B cell (primary cell): ENCODE measurements at regions not wholly inside any gene's neighbourhood (a gene's known extent, or its start where the extent isn't known, plus 50 kb on each side); places are given as distances from the start of the nearest gene placed in this dataset.

ENCODE experiments used
- ATAC-seq: fragments of 200-7000 bp; cut with Tn5 transposase; one replicate; pipeline ENCODE4 v1.10.0; 2021; ENCODE audit warnings: low read depth, mild to moderate bottlenecking, moderate number of reproducible peaks, moderate library complexity
- CTCF ChIA-PET: fragments of 350-600 bp; sonication (Branson Sonifier 250); formaldehyde crosslinking; loops from one replicate; lab custom pipeline; 2021; ENCODE audit warnings: antibody characterized with exemption, inconsistent platforms; lab: Charles Lee
- POLR2A ChIA-PET: fragments of 350-600 bp; sonication (Branson Sonifier 250); formaldehyde crosslinking; loops from one replicate; lab custom pipeline; 2021; ENCODE audit warnings: antibody characterized with exemption; lab: Charles Lee
- DNase-seq: peaks from one replicate; pipeline ENCODE4 v3.0.0; 2013
- H2AFZ ChIP-seq: 2 replicates; pipeline ENCODE4 v1.6.1; 2012; ENCODE audit warnings: mild to moderate bottlenecking, low read depth, low read length; ENCODE audit not compliant: insufficient read depth, poor library complexity, severe bottlenecking
- H3K27ac ChIP-seq, 2 donors: 1 replicate in 1 of 2; 2 replicates in 1 of 2; pipeline ENCODE4 v1.5.1; 2012 to 2013; ENCODE audit warnings: low read length in 2 of 2, mild to moderate bottlenecking in 2 of 2, moderate library complexity in 1 of 2
- H3K27me3 ChIP-seq, 4 experiments: fragments of 200-600 bp in 1 of 4; sonication (generic) in 1 of 4; replicated peaks in 1 of 4; 1 replicate in 2 of 4; 2 replicates in 2 of 4; pipeline versions ENCODE4 v1.6.1 to v1.7.0; 2013 to 2016; ENCODE audit warnings: low read length in 3 of 4, mild to moderate bottlenecking in 2 of 4, mixed read lengths in 1 of 4, moderate library complexity in 1 of 4; ENCODE audit not compliant: insufficient read depth in 4 of 4, control insufficient read depth in 3 of 4; ENCODE audit errors: control extremely low read depth in 1 of 4
- H3K36me3 ChIP-seq, 2 experiments: replicated peaks in 1 of 2; 1 replicate in 1 of 2; 2 replicates in 1 of 2; pipeline versions ENCODE4 v1.6.1 to v1.7.1; 2013; ENCODE audit warnings: low read length in 1 of 2; ENCODE audit not compliant: insufficient read depth in 2 of 2, control insufficient read depth in 1 of 2; ENCODE audit errors: control extremely low read depth in 1 of 2, extremely low read depth in 1 of 2
- H3K4me1 ChIP-seq, 2 donors: fragments of 200-600 bp in 1 of 2; sonication (generic) in 1 of 2; 1 replicate in 1 of 2; 2 replicates in 1 of 2; pipeline versions ENCODE4 v1.5.1 to v1.6.1; 2013 to 2017; ENCODE audit warnings: low read length in 2 of 2; ENCODE audit not compliant: control insufficient read depth in 2 of 2, insufficient read depth in 2 of 2
- H3K4me2 ChIP-seq: replicated peaks from 2 replicates; pipeline ENCODE3; 2012; ENCODE audit warnings: mild to moderate bottlenecking, low read depth, low read length; ENCODE audit not compliant: poor library complexity, severe bottlenecking
- H3K4me3 ChIP-seq, 5 experiments: fragments of 200-600 bp in 1 of 5; sonication (generic) in 1 of 5; 1 replicate in 3 of 5; 2 replicates in 2 of 5; pipeline versions ENCODE4 v1.5.1 to v1.7.0; 2011 to 2016; ENCODE audit warnings: low read length in 4 of 5, mild to moderate bottlenecking in 4 of 5, low read depth in 2 of 5, control low read depth in 1 of 5, moderate library complexity in 1 of 5; ENCODE audit not compliant: insufficient read depth in 1 of 5; ENCODE audit errors: control extremely low read depth in 1 of 5, extremely low read depth in 1 of 5
- H3K79me2 ChIP-seq: fragments of 200-600 bp; sonication (generic); one replicate; pipeline ENCODE4 v1.6.0; 2016; ENCODE audit warnings: low read length; ENCODE audit not compliant: control insufficient read depth, insufficient read depth
- H3K9ac ChIP-seq: fragments of 200-600 bp; sonication (generic); 2 replicates; pipeline ENCODE4 v1.6.1; 2017; ENCODE audit warnings: mild to moderate bottlenecking, low read length, moderate library complexity
- H3K9me3 ChIP-seq, 3 donors: one replicate each; pipeline versions ENCODE4 v1.6.1 to v1.7.1; 2013; ENCODE audit warnings: low read length in 2 of 3; ENCODE audit not compliant: control insufficient read depth in 2 of 3, insufficient read depth in 1 of 3; ENCODE audit errors: control extremely low read depth in 1 of 3
- H4K20me1 ChIP-seq: 2 replicates; pipeline ENCODE4 v1.6.0; 2012; ENCODE audit warnings: mild to moderate bottlenecking, low read length; ENCODE audit not compliant: insufficient read depth, control insufficient read depth, poor library complexity, severe bottlenecking
- H3K27ac Mint-ChIP-seq: one replicate; pipeline ENCODE4 v1.8.0; 2021; ENCODE audit warnings: mixed read lengths
- H3K27me3 Mint-ChIP-seq: one replicate; pipeline ENCODE4 v1.8.0; 2021; ENCODE audit warnings: mixed read lengths
- H3K4me1 Mint-ChIP-seq: one replicate; pipeline ENCODE4 v1.8.0; 2021; ENCODE audit warnings: mixed read lengths
- H3K4me3 Mint-ChIP-seq: one replicate; pipeline ENCODE4 v1.8.0; 2021; ENCODE audit warnings: mixed read lengths
- H3K9me3 Mint-ChIP-seq: one replicate; pipeline ENCODE4 v1.8.0; 2022; ENCODE audit warnings: mixed read lengths; ENCODE audit not compliant: insufficient read depth
- EZH2 ChIP-seq: IDR thresholded peaks from 2 replicates; pipeline ENCODE4 v1.6.1; 2012; ENCODE audit warnings: borderline replicate concordance, low read depth, mild to moderate bottlenecking, moderate library complexity, low read length; ENCODE audit not compliant: insufficient read depth, poor library complexity, severe bottlenecking
- WGBS: methylation state at CpG from one replicate; pipeline ENCODE4 v1.1.5; 2013; ENCODE audit warnings: missing lambda C conversion rate; ENCODE audit not compliant: insufficient coverage; 5-methylcytosine and 5-hydroxymethylcytosine counted together
- intact Hi-C: fragments of 100-400 bp; cut with micrococcal nuclease; formaldehyde crosslinking; loops from one replicate; pipeline ENCODE4 v1.10.0; 2022
- TF ChIP-seq, protein P1 (sequence below): fragments of 200-600 bp; IDR thresholded peaks from one replicate; pipeline ENCODE4 v1.8.0; 2022; ENCODE audit warnings: antibody characterized with exemption, mild to moderate bottlenecking

DNA sequence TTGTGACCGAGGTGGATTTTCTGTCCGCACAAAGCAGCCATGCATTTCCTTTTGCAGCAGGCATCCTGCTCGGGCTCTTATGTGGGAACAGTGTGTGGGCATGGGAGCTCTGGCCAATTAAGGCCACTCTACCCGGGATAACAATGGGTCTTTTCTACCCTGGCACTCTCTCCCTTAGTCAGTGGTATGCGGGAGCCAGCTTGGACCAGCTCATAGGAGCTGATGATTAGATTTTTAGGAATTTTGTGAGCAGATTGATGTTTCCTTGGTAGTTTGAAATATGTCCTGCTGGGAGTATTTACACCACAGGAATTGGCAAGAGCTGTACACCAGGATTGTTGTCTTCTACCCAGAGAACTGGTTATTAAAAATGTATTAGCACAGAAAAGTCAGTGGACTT lies 89.3 kb downstream of the SPP2 start:
- Histone ChIP-seq H3K27me3 (peaks cover 0 to 24% (median 6%) of the 10 kb centered on the region in 4 experiments), H3K9me3 (peaks cover 0 to 4% (median 0%) of the 10 kb centered on the region in 3 donors), H3K79me2 (no peaks in the 10 kb centered on the region), H3K27ac (no peak overlapping the region), H3K4me3 (no peak overlapping the region), H3K36me3 (no peaks in the 10 kb centered on the region), H3K4me2 (no peak overlapping the region), H4K20me1 (no peaks in the 10 kb centered on the region), H3K9ac (no peak overlapping the region), H2AFZ (no peak overlapping the region), H3K4me1 (peaks cover 4 to 11% of the 10 kb centered on the region in 2 donors)
- Mint-ChIP-seq H3K27ac (no peak overlapping the region), H3K27me3 (peaks cover 26% of the 10 kb centered on the region), H3K4me3 (no peak overlapping the region), H3K4me1 (peaks cover 15% of the 10 kb centered on the region), H3K9me3 (no peaks in the 10 kb centered on the region)
- TF ChIP-seq, protein P1, sequence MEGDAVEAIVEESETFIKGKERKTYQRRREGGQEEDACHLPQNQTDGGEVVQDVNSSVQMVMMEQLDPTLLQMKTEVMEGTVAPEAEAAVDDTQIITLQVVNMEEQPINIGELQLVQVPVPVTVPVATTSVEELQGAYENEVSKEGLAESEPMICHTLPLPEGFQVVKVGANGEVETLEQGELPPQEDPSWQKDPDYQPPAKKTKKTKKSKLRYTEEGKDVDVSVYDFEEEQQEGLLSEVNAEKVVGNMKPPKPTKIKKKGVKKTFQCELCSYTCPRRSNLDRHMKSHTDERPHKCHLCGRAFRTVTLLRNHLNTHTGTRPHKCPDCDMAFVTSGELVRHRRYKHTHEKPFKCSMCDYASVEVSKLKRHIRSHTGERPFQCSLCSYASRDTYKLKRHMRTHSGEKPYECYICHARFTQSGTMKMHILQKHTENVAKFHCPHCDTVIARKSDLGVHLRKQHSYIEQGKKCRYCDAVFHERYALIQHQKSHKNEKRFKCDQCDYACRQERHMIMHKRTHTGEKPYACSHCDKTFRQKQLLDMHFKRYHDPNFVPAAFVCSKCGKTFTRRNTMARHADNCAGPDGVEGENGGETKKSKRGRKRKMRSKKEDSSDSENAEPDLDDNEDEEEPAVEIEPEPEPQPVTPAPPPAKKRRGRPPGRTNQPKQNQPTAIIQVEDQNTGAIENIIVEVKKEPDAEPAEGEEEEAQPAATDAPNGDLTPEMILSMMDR: no peak
- TF ChIP-seq EZH2: no peak
- no peak for DNase-seq
- POLR2A ChIA-PET: no interaction called here
- CTCF ChIA-PET: interaction anchor here (0.9 to 11.4 kb wide), 3 partner anchors 357 to 405 kb away, joined by 3 to 217 read pairs (median 11); partner anchors contain the start of gene ARL4C
- 100% methylated on average over 2 of the region's 5 CpGs for WGBS
- ATAC-seq: no peak
- intact Hi-C loops: no loop called here

DNA sequence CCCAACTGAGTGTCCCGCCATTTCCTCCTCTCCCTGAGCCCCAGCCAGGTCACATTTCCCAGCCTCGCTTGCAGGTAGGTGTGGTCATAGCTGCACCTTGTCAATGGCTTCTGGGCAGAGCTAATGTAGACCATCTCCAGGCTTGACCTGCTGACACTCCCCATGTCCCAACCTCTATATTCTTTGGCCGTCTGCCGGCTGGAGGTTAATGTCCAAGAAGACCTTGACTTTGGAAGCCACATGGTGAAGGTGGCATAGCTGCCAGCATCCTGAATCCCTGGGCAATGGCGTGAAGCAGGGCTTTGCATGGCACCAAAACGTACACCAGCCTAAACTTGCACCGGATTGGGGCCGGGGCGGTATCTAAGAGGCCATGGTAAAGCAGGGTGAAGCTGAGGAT lies 88.3 kb downstream of the SPP2 start:
- intact Hi-C loops: no loop called here
- CTCF ChIA-PET: interaction anchor here (0.6 to 11.4 kb wide), 2 partner anchors 281 to 365 kb away, joined by 6 to 217 read pairs; no protein-coding TSS in a partner anchor

More for the DNA sequence above, 88.3 kb downstream of the SPP2 start:
- no peak for TF ChIP-seq EZH2
- 91% methylated on average over 6 of the region's 9 CpGs for WGBS
- no peak for DNase-seq
- Mint-ChIP-seq H3K4me1 (peaks cover 15% of the 10 kb centered on the region), H3K27ac (no peak overlapping the region), H3K9me3 (no peaks in the 10 kb centered on the region), H3K27me3 (peaks cover 35% of the 10 kb centered on the region), H3K4me3 (no peak overlapping the region)
- no peak overlapping the region for H3K9ac ChIP-seq
- no peak overlapping the region for H3K4me2 ChIP-seq
- ATAC-seq: no peak
- H3K36me3 ChIP-seq: no peaks in the 10 kb centered on the region
- no peaks in the 10 kb centered on the region for H3K79me2 ChIP-seq
- no peaks in the 10 kb centered on the region for H4K20me1 ChIP-seq
- H3K4me3 ChIP-seq: no peak overlapping the region
- POLR2A ChIA-PET: no interaction called here
- no peak overlapping the region for H3K27ac ChIP-seq
- H3K27me3 ChIP-seq: peaks cover 0 to 33% (median 9%) of the 10 kb centered on the region in 4 experiments
- H3K9me3 ChIP-seq: peaks cover 0 to 4% (median 0%) of the 10 kb centered on the region in 3 donors
- H3K4me1 ChIP-seq: peaks cover 4 to 11% of the 10 kb centered on the region in 2 donors
- no peak overlapping the region for H2AFZ ChIP-seq
